ENCODE measurements at regions not wholly inside any gene's neighbourhood (a gene's known extent, or its start where the extent isn't known, plus 50 kb on each side); places are given as distances from the start of the nearest gene placed in this dataset.

DNA sequence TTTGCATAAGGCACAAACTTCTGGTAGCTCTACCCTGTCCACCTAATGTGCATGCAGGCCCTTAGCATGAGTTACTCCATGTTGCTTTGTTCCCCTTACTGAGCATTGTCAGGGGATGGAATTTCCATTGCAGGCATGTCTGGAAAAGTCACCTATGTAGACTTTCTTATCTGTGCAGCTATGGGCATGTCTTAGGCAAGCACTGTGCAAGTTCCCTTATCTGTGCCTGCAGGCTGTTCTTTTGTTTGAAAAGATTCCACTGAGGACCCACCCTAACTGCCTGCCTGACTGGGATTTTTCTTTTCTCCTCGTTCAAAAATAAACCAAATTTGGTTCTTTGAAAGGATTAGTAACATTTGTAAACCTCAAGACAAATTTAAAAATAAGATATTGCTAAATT lies 587.0 kb downstream of the CDH18 start:
- Histone ChIP-seq H3K27me3 (ENCODE audit: control insufficient read depth, insufficient read depth, low read length, poor library complexity, severe bottlenecking) (no peaks in the 10 kb centered on the region), H3K36me3 (ENCODE audit: control insufficient read depth, insufficient read depth, low read length) (no peaks in the 10 kb centered on the region), H3K4me3 (ENCODE audit: low read length) (no peak overlapping the region), H3K9ac (ENCODE audit: extremely low read depth, low read length, poor library complexity, severe bottlenecking) (no peak overlapping the region), H3K27ac (ENCODE audit: low read depth, low read length) (no peak overlapping the region), H3K4me1 (ENCODE audit: control insufficient read depth, insufficient read depth, low read length) (no peaks in the 10 kb centered on the region), H3K9me3 (ENCODE audit: control insufficient read depth, low read length) (peaks cover 4% of the 10 kb centered on the region)
- no peak overlapping the region for H3K27ac Mint-ChIP-seq
- no peaks in the 10 kb centered on the region for H3K4me1 Mint-ChIP-seq
- no peak overlapping the region for H3K4me3 Mint-ChIP-seq
- H3K36me3 Mint-ChIP-seq (ENCODE audit: low read depth), result no peaks in the 10 kb centered on the region
- WGBS, 2 experiments (ENCODE audit: insufficient coverage in 1 of 2, insufficient read length in 1 of 2), result no CpG with 5 or more reads among the region's 1 CpG
- no peaks in the 10 kb centered on the region for H3K27me3 Mint-ChIP-seq (ENCODE audit: insufficient read depth)
- DNase-seq, result no peak
- TF ChIP-seq, protein P1, sequence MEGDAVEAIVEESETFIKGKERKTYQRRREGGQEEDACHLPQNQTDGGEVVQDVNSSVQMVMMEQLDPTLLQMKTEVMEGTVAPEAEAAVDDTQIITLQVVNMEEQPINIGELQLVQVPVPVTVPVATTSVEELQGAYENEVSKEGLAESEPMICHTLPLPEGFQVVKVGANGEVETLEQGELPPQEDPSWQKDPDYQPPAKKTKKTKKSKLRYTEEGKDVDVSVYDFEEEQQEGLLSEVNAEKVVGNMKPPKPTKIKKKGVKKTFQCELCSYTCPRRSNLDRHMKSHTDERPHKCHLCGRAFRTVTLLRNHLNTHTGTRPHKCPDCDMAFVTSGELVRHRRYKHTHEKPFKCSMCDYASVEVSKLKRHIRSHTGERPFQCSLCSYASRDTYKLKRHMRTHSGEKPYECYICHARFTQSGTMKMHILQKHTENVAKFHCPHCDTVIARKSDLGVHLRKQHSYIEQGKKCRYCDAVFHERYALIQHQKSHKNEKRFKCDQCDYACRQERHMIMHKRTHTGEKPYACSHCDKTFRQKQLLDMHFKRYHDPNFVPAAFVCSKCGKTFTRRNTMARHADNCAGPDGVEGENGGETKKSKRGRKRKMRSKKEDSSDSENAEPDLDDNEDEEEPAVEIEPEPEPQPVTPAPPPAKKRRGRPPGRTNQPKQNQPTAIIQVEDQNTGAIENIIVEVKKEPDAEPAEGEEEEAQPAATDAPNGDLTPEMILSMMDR (conservative IDR thresholded peaks at IDR 0.05), result no peak
- H3K9me3 Mint-ChIP-seq, result peaks cover 6% of the 10 kb centered on the region

DNA sequence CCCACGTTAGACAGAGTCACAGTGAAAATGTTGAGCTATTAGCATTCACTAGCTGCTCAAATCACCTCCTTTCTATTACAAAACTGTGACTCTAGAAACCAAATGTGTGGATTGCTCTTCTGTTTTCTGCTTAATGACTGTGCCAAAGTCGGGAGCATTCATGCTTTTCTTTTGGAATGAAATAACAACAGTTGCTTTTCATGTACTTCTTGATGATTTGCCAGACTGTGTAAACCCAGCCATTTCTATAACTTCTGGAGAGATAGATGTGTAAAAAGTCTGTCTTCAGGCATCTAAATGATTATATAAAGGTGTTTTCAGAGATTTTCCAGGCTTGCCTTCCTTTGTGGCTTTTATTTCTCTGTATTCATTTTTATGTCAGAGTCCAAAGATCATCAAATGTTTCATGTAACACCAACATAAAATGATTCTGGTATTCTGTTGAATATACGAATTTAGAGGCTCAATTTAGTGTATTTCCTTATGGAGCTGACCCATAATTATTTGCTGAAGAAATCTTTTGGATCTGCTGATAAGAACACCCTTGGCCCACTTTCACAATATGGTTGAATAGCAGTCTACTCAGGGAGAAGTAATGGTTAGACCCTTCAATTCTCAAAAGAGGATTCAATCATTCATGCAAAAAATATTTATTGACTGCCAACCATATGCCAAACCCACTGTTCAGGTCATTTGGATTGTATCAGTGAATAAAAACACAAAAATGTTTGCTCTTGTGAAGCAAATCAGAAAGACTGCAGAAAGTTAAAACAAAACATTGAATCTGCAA lies 581.2 kb downstream of the CDH18 start:
- H3K36me3 ChIP-seq (ENCODE audit: control insufficient read depth, insufficient read depth, low read length), result no peaks in the 10 kb centered on the region
- peaks cover 3% of the 10 kb centered on the region for H3K9me3 Mint-ChIP-seq
- no peaks in the 10 kb centered on the region for H3K27me3 Mint-ChIP-seq (ENCODE audit: insufficient read depth)
- DNase-seq, result no peak
- H3K4me3 ChIP-seq (ENCODE audit: low read length), result no peak overlapping the region
- no peak overlapping the region for H3K9ac ChIP-seq (ENCODE audit: extremely low read depth, low read length, poor library complexity, severe bottlenecking)
- H3K36me3 Mint-ChIP-seq (ENCODE audit: low read depth), result no peaks in the 10 kb centered on the region
- H3K4me1 Mint-ChIP-seq, result no peaks in the 10 kb centered on the region
- no peaks in the 10 kb centered on the region for H3K27me3 ChIP-seq (ENCODE audit: control insufficient read depth, insufficient read depth, low read length, poor library complexity, severe bottlenecking)
- no peak overlapping the region for H3K27ac Mint-ChIP-seq
- H3K27ac ChIP-seq (ENCODE audit: low read depth, low read length), result no peak overlapping the region
- TF ChIP-seq, protein P1 (conservative IDR thresholded peaks at IDR 0.05), result no peak
- 87% methylated on average over 3 of the region's 3 CpGs; no CpG with 5 or more reads in 1 of the 2 experiments for WGBS, 2 experiments (ENCODE audit: insufficient coverage in 1 of 2, insufficient read length in 1 of 2)
- peaks cover 4% of the 10 kb centered on the region for H3K9me3 ChIP-seq (ENCODE audit: control insufficient read depth, low read length)
- H3K4me3 Mint-ChIP-seq, result no peak overlapping the region
- no peaks in the 10 kb centered on the region for H3K4me1 ChIP-seq (ENCODE audit: control insufficient read depth, insufficient read depth, low read length)

DNA sequence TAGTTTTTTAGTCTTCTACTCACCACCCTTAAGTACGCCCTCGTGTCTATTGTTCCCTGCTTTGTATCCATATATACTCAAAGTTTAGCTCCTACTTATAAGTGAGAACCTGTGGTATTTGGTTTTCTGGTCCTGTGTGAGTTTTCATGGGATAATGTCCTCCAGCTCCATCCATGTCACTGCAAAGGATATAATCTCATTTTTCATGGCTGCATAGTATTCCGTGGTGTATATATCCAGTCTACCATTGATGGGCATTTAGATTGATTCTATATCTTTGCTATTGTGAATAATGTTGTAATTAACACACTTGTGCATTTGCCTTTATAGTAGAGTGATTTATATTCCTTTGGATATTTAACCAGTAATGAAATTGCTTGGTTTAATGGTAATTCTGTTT lies 579.9 kb downstream of the CDH18 start:
- no peaks in the 10 kb centered on the region for H3K36me3 Mint-ChIP-seq (ENCODE audit: low read depth)
- H3K27me3 Mint-ChIP-seq (ENCODE audit: insufficient read depth), result no peaks in the 10 kb centered on the region
- no peak overlapping the region for H3K4me3 Mint-ChIP-seq
- Histone ChIP-seq H3K27ac (ENCODE audit: low read depth, low read length) (no peak overlapping the region), H3K36me3 (ENCODE audit: control insufficient read depth, insufficient read depth, low read length) (no peaks in the 10 kb centered on the region), H3K9me3 (ENCODE audit: control insufficient read depth, low read length) (peaks cover 4% of the 10 kb centered on the region), H3K27me3 (ENCODE audit: control insufficient read depth, insufficient read depth, low read length, poor library complexity, severe bottlenecking) (no peaks in the 10 kb centered on the region), H3K9ac (ENCODE audit: extremely low read depth, low read length, poor library complexity, severe bottlenecking) (no peak overlapping the region), H3K4me1 (ENCODE audit: control insufficient read depth, insufficient read depth, low read length) (no peaks in the 10 kb centered on the region), H3K4me3 (ENCODE audit: low read length) (no peak overlapping the region)
- H3K9me3 Mint-ChIP-seq, result peaks cover 3% of the 10 kb centered on the region
- H3K4me1 Mint-ChIP-seq, result no peaks in the 10 kb centered on the region
- DNase-seq, result no peak
- H3K27ac Mint-ChIP-seq, result no peak overlapping the region
- TF ChIP-seq, protein P1 (conservative IDR thresholded peaks at IDR 0.05), result no peak
- 60 to 81% methylated on average over 1 to 3 of the region's 3 CpGs for WGBS, 2 experiments (ENCODE audit: insufficient coverage in 1 of 2, insufficient read length in 1 of 2)

Measured in endodermal cell (in vitro differentiated cells).